Psoas muscle (tissue), 7 donors: ENCODE measurements at regions not wholly inside any gene's neighbourhood (a gene's known extent, or its start where the extent isn't known, plus 50 kb on each side); places are given as distances from the start of the nearest gene placed in this dataset.
"Not testable (repeated sequence)": the region's sequence is repeated elsewhere in the genome, so short reads cannot be mapped to it uniquely, and the experiment has no call there.

Experiments
- ATAC-seq, 4 donors: fragments of 200-7000 bp; cut with Tn5 transposase; one replicate each; pipeline ENCODE4 v1.9.1; 2020; ENCODE audit warnings: moderate library complexity in 3 of 4, mild to moderate bottlenecking in 2 of 4
- DNase-seq, 2 donors: peaks; one replicate each; pipeline ENCODE4 v3.0.0-alpha.2; 2020
- H3K27ac ChIP-seq: fragments of 200-600 bp; one replicate; pipeline ENCODE4 v1.8.0; 2022
- H3K27me3 ChIP-seq, 3 donors: fragments of 200-600 bp in 1 of 3; one replicate each; pipeline versions ENCODE4 v1.6.1 to v1.8.0; 2013 to 2022; ENCODE audit warnings: low read length in 2 of 3, mild to moderate bottlenecking in 2 of 3, moderate library complexity in 1 of 3; ENCODE audit not compliant: insufficient read depth in 3 of 3
- H3K36me3 ChIP-seq, 2 donors: fragments of 200-600 bp in 1 of 2; one replicate each; pipeline versions ENCODE4 v1.6.1 to v1.8.0; 2013 to 2022; ENCODE audit warnings: low read depth in 1 of 2, mild to moderate bottlenecking in 1 of 2, moderate library complexity in 1 of 2; ENCODE audit not compliant: insufficient read depth in 1 of 2
- H3K4me1 ChIP-seq: fragments of 200-600 bp; one replicate; pipeline ENCODE4 v1.8.0; 2022
- H3K4me3 ChIP-seq: fragments of 200-600 bp; one replicate; pipeline ENCODE4 v1.8.0; 2022; ENCODE audit warnings: mild to moderate bottlenecking
- H3K9me3 ChIP-seq: fragments of 200-600 bp; one replicate; pipeline ENCODE4 v1.8.0; 2022
- WGBS, 3 donors: extraction: QIAGEN DNeasy Blood & Tissue Kit; methylation state at CpG; one replicate each; pipeline versions ENCODE4 v1.1.6 to v1.1.7; 2013; 5-methylcytosine and 5-hydroxymethylcytosine counted together
- intact Hi-C, 2 donors: fragments of 100-400 bp; cut with DNase I; formaldehyde crosslinking; loops; one replicate each; pipeline versions ENCODE4 v1.11.0 to v1.14.2; 2022
- TF ChIP-seq, protein P1 (sequence below): fragments of 200-600 bp; IDR thresholded peaks from one replicate; pipeline ENCODE4 v1.8.0; 2022; ENCODE audit warnings: antibody characterized with exemption
- donor health status: healthy with polysubstance abuse.
- donor health status: DM: no; HTN: no; CAD: no; lungs with moderate emphysema.
- donor health status: Bipolar disorder and iron deficiency.
- donor health status: healthy.
- donor health status: DM: yes; HTN: yes; CAD: no.
- donor health status: DM: no; HTN: no; CAD: no.
- donor health status: DM: yes; HTN: yes; CAD: no.

- WGBS, 3 donors, result 81 to 89% (median 81%) methylated on average over 7 of the region's 7 CpGs
These were observed 97.5 kb downstream of the ZNF664 start for GRCh38 chr12:124070394-124071074.

GRCh38 chr12:124071075-124071443 lies 98.0 kb downstream of the ZNF664 start:
- TF ChIP-seq, protein P1, sequence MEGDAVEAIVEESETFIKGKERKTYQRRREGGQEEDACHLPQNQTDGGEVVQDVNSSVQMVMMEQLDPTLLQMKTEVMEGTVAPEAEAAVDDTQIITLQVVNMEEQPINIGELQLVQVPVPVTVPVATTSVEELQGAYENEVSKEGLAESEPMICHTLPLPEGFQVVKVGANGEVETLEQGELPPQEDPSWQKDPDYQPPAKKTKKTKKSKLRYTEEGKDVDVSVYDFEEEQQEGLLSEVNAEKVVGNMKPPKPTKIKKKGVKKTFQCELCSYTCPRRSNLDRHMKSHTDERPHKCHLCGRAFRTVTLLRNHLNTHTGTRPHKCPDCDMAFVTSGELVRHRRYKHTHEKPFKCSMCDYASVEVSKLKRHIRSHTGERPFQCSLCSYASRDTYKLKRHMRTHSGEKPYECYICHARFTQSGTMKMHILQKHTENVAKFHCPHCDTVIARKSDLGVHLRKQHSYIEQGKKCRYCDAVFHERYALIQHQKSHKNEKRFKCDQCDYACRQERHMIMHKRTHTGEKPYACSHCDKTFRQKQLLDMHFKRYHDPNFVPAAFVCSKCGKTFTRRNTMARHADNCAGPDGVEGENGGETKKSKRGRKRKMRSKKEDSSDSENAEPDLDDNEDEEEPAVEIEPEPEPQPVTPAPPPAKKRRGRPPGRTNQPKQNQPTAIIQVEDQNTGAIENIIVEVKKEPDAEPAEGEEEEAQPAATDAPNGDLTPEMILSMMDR, result no peak
- DNase-seq (no peak), ATAC-seq (no peak)
- Histone ChIP-seq H3K4me1 (no peaks in the 10 kb centered on the region), H3K4me3 (no peak overlapping the region), H3K36me3 (no peaks in the 10 kb centered on the region), H3K27me3 (no peaks in the 10 kb centered on the region), H3K9me3 (peaks cover 13% of the 10 kb centered on the region), H3K27ac (no peak overlapping the region)
- 71 to 81% (median 72%) methylated on average over 3 of the region's 3 CpGs for WGBS, 3 donors
- intact Hi-C loops, result no loop called here

More at GRCh38 chr12:124070394-124071074, 97.5 kb downstream of the ZNF664 start:
- intact Hi-C loops, H3K27me3 ChIP-seq, H3K4me1 ChIP-seq, H3K36me3 ChIP-seq, ATAC-seq, DNase-seq, H3K4me3 ChIP-seq, H3K27ac ChIP-seq: not testable (repeated sequence)
- peaks cover 14% of the 10 kb centered on the region for H3K9me3 ChIP-seq

- Histone ChIP-seq H3K4me3 (no peak overlapping the region), H3K4me1 (no peaks in the 10 kb centered on the region), H3K27ac (no peak overlapping the region), H3K36me3 (no peaks in the 10 kb centered on the region), H3K9me3 (no peaks in the 10 kb centered on the region), H3K27me3 (no peaks in the 10 kb centered on the region)
- no peak for DNase-seq
- 76 to 84% (median 80%) methylated on average over 8 of the region's 8 CpGs for WGBS, 3 donors
- intact Hi-C loops, result no loop called here
- ATAC-seq, result no peak
- TF ChIP-seq, protein P1, result no peak
These were observed 100.5 kb downstream of the ZNF664 start for GRCh38 chr12:124073356-124074035.

- WGBS, 3 donors, result 92 to 97% (median 96%) methylated on average over 4 of the region's 4 CpGs
- ATAC-seq (no peak), DNase-seq (no peak)
- no peaks in the 10 kb centered on the region for H3K4me1 ChIP-seq
- no peaks in the 10 kb centered on the region for H3K9me3 ChIP-seq
- no peak overlapping the region for H3K27ac ChIP-seq
- TF ChIP-seq, protein P1, result no peak
- no peaks in the 10 kb centered on the region for H3K27me3 ChIP-seq
- H3K36me3 ChIP-seq, result no peaks in the 10 kb centered on the region
- intact Hi-C loops, result no loop called here
- H3K4me3 ChIP-seq, result no peak overlapping the region
These were observed 102.8 kb downstream of the ZNF664 start for GRCh38 chr12:124075841-124076240.

- Histone ChIP-seq H3K4me3 (no peak overlapping the region), H3K27me3 (no peaks in the 10 kb centered on the region), H3K27ac (no peak overlapping the region), H3K36me3 (no peaks in the 10 kb centered on the region), H3K4me1 (no peaks in the 10 kb centered on the region), H3K9me3 (no peaks in the 10 kb centered on the region)
- 90 to 95% (median 91%) methylated on average over 9 of the region's 9 CpGs for WGBS, 3 donors
- intact Hi-C loops, result no loop called here
- ATAC-seq, result no peak
- no peak for DNase-seq
- TF ChIP-seq, protein P1, result no peak
These were observed 104.7 kb downstream of the ZNF664 start for GRCh38 chr12:124077701-124078100.
